Sciatic nerve (tissue), 2 donors: ENCODE measurements at regions not wholly inside any gene's neighbourhood (a gene's known extent, or its start where the extent isn't known, plus 50 kb on each side); places are given as distances from the start of the nearest gene placed in this dataset.
"Not testable (repeated sequence)": the region's sequence is repeated elsewhere in the genome, so short reads cannot be mapped to it uniquely, and the experiment has no call there.

ENCODE experiments used
- ATAC-seq: fragments of 200-7000 bp; cut with Tn5 transposase; one replicate; pipeline ENCODE4 v1.9.1; 2020; ENCODE audit warnings: mild to moderate bottlenecking, moderate library complexity
- DNase-seq: peaks from one replicate; pipeline ENCODE4 v3.0.0-alpha.2; 2020; ENCODE audit warnings: low spot score
- intact Hi-C: fragments of 100-400 bp; cut with DNase I; formaldehyde crosslinking; loops from one replicate; pipeline ENCODE4 v1.14.2; 2022
- donor health status: DM: no; HTN: no; CAD: no.
- donor health status: DM: no; HTN: no; CAD: no.

DNA sequence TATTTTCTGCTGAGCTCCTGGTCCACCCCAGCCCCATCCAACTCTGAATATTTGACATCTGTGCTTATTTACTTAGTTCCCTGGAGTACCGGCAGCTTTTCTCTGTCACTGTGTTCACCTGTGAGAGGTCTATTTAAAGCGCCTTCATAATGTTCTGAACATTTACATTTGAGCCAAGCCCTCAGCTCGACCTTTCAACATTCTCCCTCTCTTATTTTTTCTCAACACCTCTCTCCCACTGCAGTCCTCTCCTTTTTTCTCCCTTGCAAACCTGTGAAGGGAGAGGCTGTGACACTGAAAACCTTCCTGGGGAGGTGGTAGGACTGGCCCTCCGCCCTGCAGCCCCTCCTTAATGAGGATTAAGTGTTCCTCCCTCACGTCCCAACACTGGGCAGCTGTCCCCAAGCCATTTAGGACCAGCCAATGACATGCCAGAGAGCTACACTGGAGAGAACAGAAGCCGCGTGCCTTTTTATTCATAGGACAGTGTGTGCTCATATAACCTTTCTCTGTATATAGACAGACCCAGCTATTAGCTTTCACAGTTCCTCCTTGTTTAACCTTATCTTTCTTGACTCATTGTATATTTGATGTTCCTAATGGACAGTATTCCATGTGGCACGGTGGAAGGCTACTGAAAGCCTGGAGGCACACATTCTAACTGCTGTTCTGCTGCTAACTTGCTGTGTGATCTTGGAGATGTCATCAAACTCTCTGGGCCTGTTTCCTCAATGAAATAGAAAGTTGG is 134.8 kb downstream of the NUFIP1 start:
- DNase-seq (no peak), ATAC-seq (peak; percentile 48)
- intact Hi-C loops = no loop called here

DNA sequence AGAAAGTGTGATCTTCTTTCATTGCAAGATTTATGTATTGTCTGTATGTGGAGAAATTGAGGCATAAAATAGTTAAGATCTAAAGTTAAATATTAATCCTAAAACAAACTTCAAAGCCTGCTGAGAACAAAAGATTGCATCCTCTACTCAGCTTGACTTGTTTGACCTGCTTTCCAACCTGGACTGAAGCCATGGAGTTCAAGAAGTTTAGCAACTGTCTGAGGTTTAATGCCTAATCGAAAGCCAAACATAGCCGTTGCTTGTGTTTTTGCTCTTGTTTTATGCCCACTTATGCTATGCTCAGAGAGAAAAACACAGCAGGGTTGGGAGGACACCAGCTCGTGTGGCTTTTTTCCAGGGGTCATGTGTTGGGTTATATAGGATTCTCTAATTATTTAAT is 135.6 kb downstream of the NUFIP1 start:
- ATAC-seq = no peak
- DNase-seq = no peak
- intact Hi-C loops = no loop called here

DNA sequence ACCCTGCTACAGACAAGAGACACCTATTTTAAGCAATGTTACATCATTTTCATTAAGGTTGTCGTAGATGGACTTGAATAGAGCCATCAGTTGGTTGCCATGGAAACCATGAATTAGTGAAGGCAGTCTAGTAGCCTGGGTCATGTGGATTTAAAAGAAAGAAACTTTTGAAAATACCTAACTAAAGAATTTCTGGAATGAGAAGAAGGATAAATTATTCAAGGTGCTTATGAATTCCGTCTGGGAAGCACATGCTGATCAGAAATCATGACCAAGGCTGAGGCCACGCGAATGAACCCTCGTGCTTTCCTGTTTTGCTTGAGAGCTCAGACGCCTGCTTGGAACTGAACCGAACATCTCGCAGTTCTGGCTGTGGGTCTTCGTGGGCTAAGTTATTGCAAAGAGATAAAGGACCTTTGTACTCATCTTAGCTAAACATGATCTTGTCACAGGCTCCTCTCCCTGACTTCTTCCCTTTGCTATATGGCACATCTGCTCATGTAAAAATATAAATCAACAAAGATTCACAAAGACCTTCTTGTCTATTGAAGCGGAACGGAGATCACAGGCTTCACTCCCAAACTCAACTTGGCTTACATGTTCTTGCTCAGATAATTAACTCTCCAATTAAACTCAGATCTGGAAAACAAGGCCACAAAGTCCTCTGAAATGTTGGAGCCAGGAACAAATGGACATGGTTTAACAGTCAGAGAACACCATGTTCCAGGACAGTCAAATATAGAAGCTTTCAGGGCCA is 140.2 kb downstream of the NUFIP1 start:
- intact Hi-C loops = no loop called here
- ATAC-seq (peak; percentile 90), DNase-seq (no peak)

- ATAC-seq, intact Hi-C loops, DNase-seq: not testable (repeated sequence)
Measured at GRCh38 chr13:44845281-44846058, 143.8 kb downstream of the NUFIP1 start.

GRCh38 chr13:44844786-44845185 is 144.5 kb downstream of the NUFIP1 start:
- ATAC-seq (no peak), DNase-seq (no peak)
- intact Hi-C loops = no loop called here

DNA sequence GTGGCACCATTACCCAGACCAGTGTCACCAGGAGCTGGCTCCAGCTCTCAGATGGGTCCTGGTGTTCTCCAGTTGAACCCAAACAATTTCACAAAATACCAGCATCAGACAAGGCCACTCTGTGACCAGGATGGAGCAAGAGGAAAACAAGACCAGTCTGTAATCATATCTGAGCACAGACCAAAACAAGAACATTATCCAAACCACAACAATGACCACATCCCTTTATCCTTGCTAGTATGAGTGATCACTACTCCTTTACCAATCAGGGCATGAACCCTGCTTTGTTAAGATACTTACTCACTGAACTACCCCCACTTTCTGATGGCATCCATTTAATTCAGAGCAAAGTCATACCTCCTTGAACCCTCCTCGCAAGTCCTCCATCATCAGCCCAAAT is 145.9 kb downstream of the NUFIP1 start:
- DNase-seq (no peak), ATAC-seq (no peak)
- intact Hi-C loops = no loop called here

DNA sequence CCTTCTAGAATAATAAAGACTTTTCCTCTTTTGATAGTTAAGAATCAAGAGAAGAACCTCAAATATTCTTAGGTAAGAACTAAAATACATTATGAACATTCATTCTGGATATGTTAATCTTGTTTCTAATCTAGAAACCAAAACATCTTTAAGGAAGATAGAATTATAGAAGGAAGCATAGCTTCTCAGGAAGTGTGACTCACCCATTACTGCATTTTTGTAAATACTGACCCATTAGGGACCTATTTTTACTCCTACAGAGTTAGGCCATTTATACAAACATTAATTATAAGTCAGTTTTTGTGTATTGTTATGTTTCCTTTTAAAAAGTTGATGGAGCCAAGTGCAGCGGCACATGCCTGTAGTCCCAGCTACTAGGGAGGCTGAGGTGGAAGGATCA is 147.1 kb downstream of the NUFIP1 start:
- intact Hi-C loops = no loop called here
- no peak for DNase-seq
- no peak for ATAC-seq

- ATAC-seq (no peak), DNase-seq (no peak)
- intact Hi-C loops = no loop called here
Measured at GRCh38 chr13:44840131-44840530, 149.1 kb downstream of the NUFIP1 start.

- intact Hi-C loops = no loop called here
Measured at GRCh38 chr13:44837250-44837649, 152.0 kb downstream of the NUFIP1 start.

DNA sequence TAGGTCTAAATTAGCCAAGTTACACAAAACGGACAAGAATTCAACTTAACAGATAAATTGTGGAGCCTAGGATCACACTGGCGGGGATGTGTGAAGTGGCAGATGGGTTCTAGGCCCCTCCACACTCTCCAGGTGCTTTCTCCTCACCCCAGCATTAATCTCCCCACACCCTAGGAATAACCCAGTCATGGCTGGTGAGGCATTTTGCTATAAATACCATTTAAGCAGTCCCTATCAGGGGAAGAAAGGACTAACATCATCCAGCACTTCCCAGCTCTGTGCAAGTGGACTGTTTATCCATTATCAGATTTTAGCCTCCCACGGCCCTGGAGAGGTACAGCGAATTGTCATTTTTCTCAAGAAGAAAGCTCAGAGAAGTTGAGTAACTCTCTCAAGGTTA is 154.9 kb downstream of the NUFIP1 start:
- intact Hi-C loops = no loop called here
- ATAC-seq = no peak
- no peak for DNase-seq

More at GRCh38 chr13:44837250-44837649, 152.0 kb downstream of the NUFIP1 start:
- DNase-seq (no peak), ATAC-seq (no peak)

GRCh38 chr13:44833626-44834025 is 155.6 kb downstream of the NUFIP1 start:
- ATAC-seq = no peak
- no peak for DNase-seq

GRCh38 chr13:44833139-44833538 is 156.1 kb downstream of the NUFIP1 start:
- ATAC-seq (no peak), DNase-seq (no peak)
- intact Hi-C loops = no loop called here

More at GRCh38 chr13:44833626-44834025, 155.6 kb downstream of the NUFIP1 start:
- intact Hi-C loops = no loop called here

- intact Hi-C loops = no loop called here
- DNase-seq (no peak), ATAC-seq (no peak)
Measured at GRCh38 chr13:44826591-44827350, 162.5 kb downstream of the NUFIP1 start.

DNA sequence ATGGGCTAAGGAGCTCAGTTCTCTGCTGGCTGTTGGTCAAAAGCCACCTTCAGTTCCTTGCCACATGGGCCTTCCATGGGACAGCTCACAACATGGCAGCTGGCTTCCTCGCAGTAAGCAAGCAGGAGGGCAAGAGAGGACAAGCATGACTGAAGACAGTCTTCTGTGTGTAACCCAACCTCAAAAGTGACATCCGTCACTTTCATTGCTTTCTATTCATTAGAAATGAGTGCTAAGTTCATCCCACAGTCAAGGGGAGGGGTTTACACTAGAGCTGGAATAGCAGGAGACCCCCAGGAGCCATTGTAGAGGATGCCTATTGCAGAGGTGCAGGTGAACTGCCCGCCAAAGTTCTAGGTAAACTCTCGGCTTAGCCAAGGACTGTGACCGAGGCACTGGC is 163.3 kb downstream of the NUFIP1 start:
- ATAC-seq (no peak), DNase-seq (no peak)
- intact Hi-C loops = no loop called here

DNA sequence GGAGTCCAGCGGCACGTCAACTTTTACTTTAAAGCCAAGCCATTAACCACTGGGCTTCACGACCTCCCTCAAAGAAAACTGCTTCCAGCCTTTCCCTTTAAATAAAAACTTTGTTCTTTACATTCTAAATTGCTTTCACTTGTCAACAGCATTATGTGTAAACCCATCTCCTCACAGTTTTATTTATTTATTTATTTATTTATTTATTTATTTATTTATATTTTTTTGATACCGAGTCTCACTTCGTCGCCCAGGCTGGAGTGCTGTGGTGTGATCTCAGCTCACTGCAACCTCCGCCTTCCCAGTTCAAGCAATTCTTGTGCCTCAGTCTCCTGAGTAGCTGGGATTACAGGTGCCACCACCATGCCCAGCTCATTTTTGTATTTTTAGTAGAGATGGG is 165.7 kb downstream of the NUFIP1 start:
- DNase-seq, ATAC-seq, intact Hi-C loops: not testable (repeated sequence)

DNA sequence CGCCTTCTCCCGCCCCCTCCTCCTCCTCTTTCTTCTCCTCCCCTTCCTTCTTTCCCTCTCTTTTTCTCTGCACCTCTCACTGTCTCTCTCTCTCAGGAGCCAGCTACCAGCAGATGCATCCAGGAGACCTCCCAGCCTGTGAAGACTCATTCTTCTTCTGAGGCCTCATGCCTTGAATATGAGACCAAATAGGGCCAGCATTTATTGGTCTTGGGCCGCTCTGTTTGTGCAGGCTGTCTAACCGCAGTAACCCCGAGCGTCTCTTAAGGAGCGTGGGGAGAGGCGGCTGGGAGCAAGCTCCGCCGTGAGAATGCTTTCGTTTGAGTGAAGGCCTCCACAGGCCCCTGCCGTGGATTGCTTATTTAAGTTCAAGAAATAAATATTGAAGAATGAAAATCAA is 167.0 kb downstream of the NUFIP1 start:
- DNase-seq (no peak), ATAC-seq (peak; percentile 77)
- intact Hi-C loops = no loop called here

GRCh38 chr13:44819772-44820171 is 169.5 kb downstream of the NUFIP1 start:
- intact Hi-C loops = no loop called here

DNA sequence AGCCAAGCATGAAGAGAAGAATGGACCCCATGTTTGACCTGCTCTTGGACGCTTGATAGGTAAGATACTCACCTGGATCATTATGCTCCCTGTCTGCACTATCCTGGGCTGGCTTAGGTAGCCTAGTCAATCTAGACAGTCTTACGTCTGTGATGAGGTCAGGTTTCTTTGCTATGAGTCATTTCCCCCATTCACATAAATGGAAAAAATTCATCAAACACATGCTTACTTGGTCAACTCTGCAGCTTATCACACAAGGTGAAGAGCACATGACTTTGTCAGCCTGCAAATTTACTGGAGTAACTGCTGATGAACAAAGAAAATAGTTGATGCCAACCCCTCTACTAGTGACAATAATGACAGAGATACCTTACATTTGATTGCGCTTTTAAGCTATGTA is 170.0 kb downstream of the NUFIP1 start:
- ATAC-seq (no peak), DNase-seq (no peak)
- intact Hi-C loops = no loop called here

More at GRCh38 chr13:44819772-44820171, 169.5 kb downstream of the NUFIP1 start:
- DNase-seq = no peak
- no peak for ATAC-seq

DNA sequence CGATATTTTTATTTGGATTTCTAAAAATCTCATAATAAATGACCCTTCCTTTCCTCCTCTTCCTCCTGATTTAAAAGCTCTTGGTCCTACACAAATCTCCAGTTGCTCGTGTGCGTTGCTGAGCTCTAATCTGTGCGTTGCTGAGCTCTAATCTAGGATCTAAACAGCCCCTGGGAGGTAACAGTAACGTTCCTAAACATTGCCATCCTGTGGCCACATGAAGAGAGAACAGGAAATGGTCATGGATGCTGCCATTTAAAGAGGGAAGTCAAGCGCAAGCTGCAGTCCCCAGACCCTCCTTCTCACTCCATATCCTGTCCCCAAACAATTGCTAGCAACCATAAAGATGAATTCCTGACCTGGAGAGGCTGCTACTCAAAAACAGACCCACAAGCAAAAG is 170.8 kb downstream of the NUFIP1 start:
- no peak for DNase-seq
- intact Hi-C loops = no loop called here
- no peak for ATAC-seq
